Heart right ventricle (tissue), 16 donors: ENCODE measurements at regions not wholly inside any gene's neighbourhood (a gene's known extent, or its start where the extent isn't known, plus 50 kb on each side); places are given as distances from the start of the nearest gene placed in this dataset.

Source experiments
- ATAC-seq, 8 donors: fragments of 200-7000 bp; cut with Tn5 transposase; one replicate each; pipeline ENCODE4 v1.9.1; 2020; ENCODE audit warnings: mild to moderate bottlenecking in 8 of 8, moderate library complexity in 8 of 8, moderate number of reproducible peaks in 1 of 8
- DNase-seq, 2 donors: peaks; one replicate each; pipeline ENCODE4 v3.0.0-alpha.2; 2020
- H3K27ac ChIP-seq, 10 donors: fragments of 200-600 bp; sonication (generic) in 2 of 10; one replicate each; pipeline versions ENCODE4 v1.5.0 to v1.8.0; 2020 to 2022; ENCODE audit warnings: mild to moderate bottlenecking in 3 of 10
- H3K27me3 ChIP-seq, 7 donors: fragments of 200-600 bp; one replicate each; pipeline ENCODE4 v1.8.0; 2021 to 2022; ENCODE audit warnings: mild to moderate bottlenecking in 2 of 7
- H3K36me3 ChIP-seq, 9 donors: fragments of 200-600 bp; sonication (generic) in 1 of 9; one replicate each; pipeline versions ENCODE4 v1.5.0 to v1.8.0; 2020 to 2022; ENCODE audit warnings: mild to moderate bottlenecking in 2 of 9
- H3K4me1 ChIP-seq, 9 donors: fragments of 200-600 bp; sonication (generic) in 1 of 9; one replicate each; pipeline versions ENCODE4 v1.5.0 to v1.8.0; 2020 to 2022; ENCODE audit warnings: mild to moderate bottlenecking in 4 of 9
- H3K4me3 ChIP-seq, 10 donors: fragments of 200-600 bp; sonication (generic) in 2 of 10; one replicate each; pipeline versions ENCODE4 v1.5.0 to v1.8.0; 2020 to 2022; ENCODE audit warnings: mild to moderate bottlenecking in 7 of 10, moderate library complexity in 2 of 10
- H3K9me3 ChIP-seq, 11 donors: fragments of 200-600 bp in 10 of 11; sonication (generic) in 2 of 11; one replicate each; pipeline versions ENCODE4 v1.5.0 to v1.8.0; 2013 to 2022; ENCODE audit warnings: mild to moderate bottlenecking in 2 of 11, control low read depth in 1 of 11, moderate library complexity in 1 of 11
- CTCF ChIP-seq, 9 donors: fragments of 200-600 bp; sonication (generic) in 2 of 9; IDR thresholded peaks; one replicate each; pipeline versions ENCODE4 v1.5.0 to v1.8.0; 2021 to 2022; ENCODE audit warnings: antibody characterized with exemption in 9 of 9, mild to moderate bottlenecking in 5 of 9, moderate library complexity in 1 of 9
- WGBS, 2 donors: extraction: QIAGEN DNeasy Blood & Tissue Kit; methylation state at CpG; one replicate each; pipeline ENCODE4 v1.1.7; 2013; ENCODE audit warnings: inconsistent platforms in 1 of 2; 5-methylcytosine and 5-hydroxymethylcytosine counted together
- intact Hi-C, 10 donors: fragments of 100-400 bp; cut with DNase I; formaldehyde crosslinking; loops; one replicate each; pipeline versions ENCODE4 v1.11.1 to v1.14.2; 2022
- donor health status: Arrhythmogenic right ventricular cardiomyopathy.
- donor health status: ischemic (EF 13 %, LVEDD 7.1; RV severe dilation, severe dysfunction).
- donor health status: healthy with polysubstance abuse.
- donor health status: DM: no; HTN: yes; CAD: no.
- donor health status: DM: no; HTN: no; CAD: no.
- donor health status: ischemic (EF 25% LVEDD 6.9; RV normal size, moderate dysfunction).
- donor health status: ischemic (EF 25% LVEDD 5.7; RV mildly dilated, moderate dysfunction).
- donor health status: healthy.
- donor health status: DM: yes; HTN: yes; CAD: no.
- donor health status: Ischemic cardiomyopathy.
- donor health status: ischemic (EF 35%, LVEDD 5.7; RV mildly dilated, moderate dysfunction).
- donor health status: nonischemic (EF 11% LVEDD 7.7; RV severe dilation, severe dysfunction).
- donor health status: DM: yes; HTN: yes; CAD: no.
- donor health status: PGD.
- donor health status: ischemic (EF 29% LVEDD 5.4; RV normal size, mild dysfunction).
- donor health status: nonischemic (EF 23%, LVEDD 6.1; RV moderate dilation, normal function).

GRCh38 chr15:70274255-70274880 lies 176.7 kb upstream of the TLE3 start:
- H3K4me1 ChIP-seq = peaks cover 11 to 33% (median 27%) of the 10 kb centered on the region in 9 donors
- no peak overlapping the region for H3K27ac ChIP-seq
- DNase-seq (no peak), ATAC-seq (no peak)
- no peaks in the 10 kb centered on the region for H3K9me3 ChIP-seq
- no peak for TF ChIP-seq CTCF (IDR thresholded peaks at IDR 0.05)
- no peaks in the 10 kb centered on the region for H3K36me3 ChIP-seq
- no peak overlapping the region for H3K4me3 ChIP-seq
- intact Hi-C loops = loop anchor here in 2 of 10 donors (5.0 to 10.0 kb wide), 4 partner anchors 38 to 250 kb away; partner anchors contain the start of gene TLE3 (in 1 of the 2)
- 95 to 96% methylated on average over 3 of the region's 3 CpGs for WGBS, 2 donors
- no peaks in the 10 kb centered on the region for H3K27me3 ChIP-seq

- Histone ChIP-seq H3K9me3 (no peaks in the 10 kb centered on the region), H3K27me3 (no peaks in the 10 kb centered on the region), H3K4me1 (peaks cover 11 to 38% (median 32%) of the 10 kb centered on the region in 9 donors), H3K4me3 (no peak overlapping the region), H3K27ac (no peak overlapping the region), H3K36me3 (no peaks in the 10 kb centered on the region)
- TF ChIP-seq CTCF (IDR thresholded peaks at IDR 0.05) = no peak
- DNase-seq = no peak
- ATAC-seq = no peak
- 92 to 93% methylated on average over 3 of the region's 3 CpGs for WGBS, 2 donors
- intact Hi-C loops = loop anchor here in 2 of 10 donors (5.0 to 10.0 kb wide), 4 partner anchors 38 to 249 kb away; partner anchors contain the start of gene TLE3 (in 1 of the 2)
Measured at GRCh38 chr15:70273808-70274207, 176.1 kb upstream of the TLE3 start.

GRCh38 chr15:70272565-70273355 lies 175.0 kb upstream of the TLE3 start:
- H3K9me3 ChIP-seq = no peaks in the 10 kb centered on the region
- H3K27ac ChIP-seq = no peak overlapping the region
- DNase-seq = no peak
- intact Hi-C loops = loop anchor here in 2 of 10 donors (5.0 to 10.0 kb wide), 4 partner anchors 40 to 248 kb away; partner anchors contain the start of gene TLE3 (in 1 of the 2)
- ATAC-seq = no peak
- WGBS, 2 donors = 96 to 97% methylated on average over 10 of the region's 10 CpGs
- H3K4me1 ChIP-seq = peaks cover 11 to 45% (median 35%) of the 10 kb centered on the region in 9 donors
- no peaks in the 10 kb centered on the region for H3K36me3 ChIP-seq
- no peaks in the 10 kb centered on the region for H3K27me3 ChIP-seq
- H3K4me3 ChIP-seq = no peak overlapping the region
- no peak for TF ChIP-seq CTCF (IDR thresholded peaks at IDR 0.05)

- Histone ChIP-seq H3K27me3 (no peaks in the 10 kb centered on the region), H3K9me3 (no peaks in the 10 kb centered on the region), H3K36me3 (no peaks in the 10 kb centered on the region), H3K4me3 (no peak overlapping the region), H3K27ac (peak overlapping the region in 2 of 10 donors; percentile 31 to 71), H3K4me1 (peaks cover 11 to 58% (median 46%) of the 10 kb centered on the region in 9 donors)
- WGBS, 2 donors = 44 to 48% methylated on average over 3 of the region's 3 CpGs
- ATAC-seq (peak in 5 of 8 donors; percentile 32 to 80 (median 44)), DNase-seq (no peak)
- no peak for TF ChIP-seq CTCF (IDR thresholded peaks at IDR 0.05)
- intact Hi-C loops = loop anchor here in 2 of 10 donors (5.0 to 10.0 kb wide), 4 partner anchors 41 to 247 kb away; partner anchors contain the start of gene TLE3 (in 1 of the 2)
Measured at GRCh38 chr15:70271422-70272088, 173.8 kb upstream of the TLE3 start.
